Natural killer cell (primary cell): ENCODE measurements at regions not wholly inside any gene's neighbourhood (a gene's known extent, or its start where the extent isn't known, plus 50 kb on each side); places are given as distances from the start of the nearest gene placed in this dataset.

Source experiments
- ATAC-seq, 3 donors: fragments of 150-1000 bp in 2 of 3; fragments of 200-7000 bp in 1 of 3; cut with Tn5 transposase; 1 replicate in 1 of 3; 2 replicates in 2 of 3; pipeline ENCODE4 v1.10.0; 2021; ENCODE audit warnings: mild to moderate bottlenecking in 2 of 3, moderate library complexity in 2 of 3
- DNase-seq, 2 donors: peaks; one replicate each; pipeline versions ENCODE4 v3.0.0 to v3.0.0-alpha.2; 2013 to 2021; ENCODE audit warnings: mixed read lengths in 1 of 2
- H3K27ac ChIP-seq: one replicate; pipeline ENCODE4 v1.5.1; 2013; ENCODE audit warnings: mild to moderate bottlenecking, low read length
- H3K27me3 ChIP-seq: one replicate; pipeline ENCODE4 v1.6.1; 2013; ENCODE audit warnings: low read length; ENCODE audit not compliant: control insufficient read depth, insufficient read depth
- H3K36me3 ChIP-seq: one replicate; pipeline ENCODE4 v1.6.1; 2013; ENCODE audit warnings: low read length; ENCODE audit not compliant: control insufficient read depth, insufficient read depth
- H3K4me1 ChIP-seq: one replicate; pipeline ENCODE4 v1.6.1; 2013; ENCODE audit warnings: low read length; ENCODE audit not compliant: control insufficient read depth, insufficient read depth
- H3K4me3 ChIP-seq: one replicate; pipeline ENCODE4 v1.5.1; 2013; ENCODE audit warnings: low read length
- H3K9me3 ChIP-seq: one replicate; pipeline ENCODE4 v1.6.1; 2013; ENCODE audit warnings: low read length; ENCODE audit not compliant: control insufficient read depth, insufficient read depth
- H3K27ac Mint-ChIP-seq, 2 donors: one replicate each; pipeline ENCODE4 v1.8.0; 2022; ENCODE audit warnings: mild to moderate bottlenecking in 2 of 2, mixed read lengths in 2 of 2, moderate library complexity in 1 of 2
- H3K27me3 Mint-ChIP-seq, 2 donors: one replicate each; pipeline ENCODE4 v1.8.0; 2022; ENCODE audit warnings: low read depth in 2 of 2, mixed read lengths in 2 of 2
- H3K36me3 Mint-ChIP-seq: one replicate; pipeline ENCODE4 v1.8.0; 2022; ENCODE audit warnings: mixed read lengths
- H3K4me1 Mint-ChIP-seq, 2 donors: one replicate each; pipeline ENCODE4 v1.8.0; 2022; ENCODE audit warnings: mixed read lengths in 2 of 2
- H3K4me3 Mint-ChIP-seq: one replicate; pipeline ENCODE4 v1.8.0; 2022; ENCODE audit warnings: mild to moderate bottlenecking, moderate library complexity, mixed read lengths
- H3K9me3 Mint-ChIP-seq, 2 donors: one replicate each; pipeline ENCODE4 v1.8.0; 2022; ENCODE audit warnings: mixed read lengths in 2 of 2
- WGBS: methylation state at CpG from one replicate; pipeline ENCODE4 v1.1.7; 2013; ENCODE audit warnings: missing lambda C conversion rate; ENCODE audit not compliant: insufficient coverage; 5-methylcytosine and 5-hydroxymethylcytosine counted together
- intact Hi-C: fragments of 100-400 bp; cut with micrococcal nuclease; formaldehyde crosslinking; loops from one replicate; pipeline ENCODE4 v1.14.2; 2022
- TF ChIP-seq, protein P1 (sequence below): fragments of 200-600 bp; IDR thresholded peaks from one replicate; pipeline ENCODE4 v1.8.0; 2022; ENCODE audit warnings: antibody characterized with exemption

DNA sequence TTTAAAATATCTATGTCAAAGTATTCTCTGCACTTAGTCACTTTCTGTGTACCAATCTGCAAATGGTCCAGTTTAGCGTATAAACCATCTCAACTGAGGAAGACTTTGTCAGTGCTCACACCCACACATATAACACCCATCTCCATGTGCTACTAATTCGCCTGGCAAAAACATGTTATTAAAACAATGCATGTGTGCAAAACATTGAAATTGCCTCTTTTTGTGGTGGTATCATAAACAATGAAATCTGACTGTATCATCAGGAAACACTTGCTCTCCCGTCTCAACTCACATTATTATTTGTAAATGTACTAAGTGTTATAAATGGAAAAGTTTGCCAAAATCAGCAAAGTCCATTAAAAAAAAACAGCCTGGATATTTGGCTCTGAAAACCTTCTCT is 105.9 kb upstream of the FOXC1 start:
- ATAC-seq (no peak), DNase-seq (no peak)
- H3K27ac Mint-ChIP-seq = no peak overlapping the region
- Histone ChIP-seq H3K27ac (no peak overlapping the region), H3K27me3 (no peaks in the 10 kb centered on the region), H3K4me1 (no peaks in the 10 kb centered on the region), H3K9me3 (no peaks in the 10 kb centered on the region), H3K4me3 (no peak overlapping the region), H3K36me3 (no peaks in the 10 kb centered on the region)
- intact Hi-C loops = no loop called here
- H3K4me1 Mint-ChIP-seq = no peaks in the 10 kb centered on the region
- TF ChIP-seq, protein P1, sequence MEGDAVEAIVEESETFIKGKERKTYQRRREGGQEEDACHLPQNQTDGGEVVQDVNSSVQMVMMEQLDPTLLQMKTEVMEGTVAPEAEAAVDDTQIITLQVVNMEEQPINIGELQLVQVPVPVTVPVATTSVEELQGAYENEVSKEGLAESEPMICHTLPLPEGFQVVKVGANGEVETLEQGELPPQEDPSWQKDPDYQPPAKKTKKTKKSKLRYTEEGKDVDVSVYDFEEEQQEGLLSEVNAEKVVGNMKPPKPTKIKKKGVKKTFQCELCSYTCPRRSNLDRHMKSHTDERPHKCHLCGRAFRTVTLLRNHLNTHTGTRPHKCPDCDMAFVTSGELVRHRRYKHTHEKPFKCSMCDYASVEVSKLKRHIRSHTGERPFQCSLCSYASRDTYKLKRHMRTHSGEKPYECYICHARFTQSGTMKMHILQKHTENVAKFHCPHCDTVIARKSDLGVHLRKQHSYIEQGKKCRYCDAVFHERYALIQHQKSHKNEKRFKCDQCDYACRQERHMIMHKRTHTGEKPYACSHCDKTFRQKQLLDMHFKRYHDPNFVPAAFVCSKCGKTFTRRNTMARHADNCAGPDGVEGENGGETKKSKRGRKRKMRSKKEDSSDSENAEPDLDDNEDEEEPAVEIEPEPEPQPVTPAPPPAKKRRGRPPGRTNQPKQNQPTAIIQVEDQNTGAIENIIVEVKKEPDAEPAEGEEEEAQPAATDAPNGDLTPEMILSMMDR = no peak
- peaks cover 16 to 43% of the 10 kb centered on the region in 2 donors for H3K27me3 Mint-ChIP-seq
- H3K9me3 Mint-ChIP-seq = no peaks in the 10 kb centered on the region
- no peak overlapping the region for H3K4me3 Mint-ChIP-seq
- no peaks in the 10 kb centered on the region for H3K36me3 Mint-ChIP-seq
- WGBS = 53% methylated on average over 2 of the region's 3 CpGs

DNA sequence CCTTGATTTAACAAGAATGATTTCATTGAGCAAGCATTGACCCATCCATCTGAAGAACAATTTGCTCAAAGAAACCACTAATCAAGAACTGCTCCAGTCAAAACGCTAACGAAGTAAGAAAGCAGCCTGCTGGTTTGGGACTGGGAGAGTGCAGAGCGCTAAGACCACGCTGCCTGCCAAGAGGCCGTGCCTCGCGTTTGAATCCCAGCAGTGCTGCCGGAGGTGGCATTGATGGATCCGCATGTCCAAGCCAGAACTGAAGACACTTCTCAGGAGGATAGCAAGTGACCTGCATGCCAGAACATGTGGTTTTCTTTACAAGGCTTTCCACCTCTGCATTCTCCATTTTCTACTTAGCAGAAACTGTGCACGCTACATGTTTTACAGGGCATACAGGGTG is 105.2 kb upstream of the FOXC1 start:
- H3K9me3 ChIP-seq = no peaks in the 10 kb centered on the region
- no peaks in the 10 kb centered on the region for H3K36me3 ChIP-seq
- no peak for ATAC-seq
- Mint-ChIP-seq H3K36me3 (peaks cover 4% of the 10 kb centered on the region), H3K4me3 (no peak overlapping the region), H3K27me3 (peaks cover 16 to 50% of the 10 kb centered on the region in 2 donors), H3K9me3 (no peaks in the 10 kb centered on the region), H3K27ac (no peak overlapping the region), H3K4me1 (no peaks in the 10 kb centered on the region)
- DNase-seq = no peak
- 89% methylated on average over 10 of the region's 10 CpGs for WGBS
- no peaks in the 10 kb centered on the region for H3K27me3 ChIP-seq
- no peak overlapping the region for H3K4me3 ChIP-seq
- TF ChIP-seq, protein P1 = no peak
- no peak overlapping the region for H3K27ac ChIP-seq
- no peaks in the 10 kb centered on the region for H3K4me1 ChIP-seq
- intact Hi-C loops = no loop called here

DNA sequence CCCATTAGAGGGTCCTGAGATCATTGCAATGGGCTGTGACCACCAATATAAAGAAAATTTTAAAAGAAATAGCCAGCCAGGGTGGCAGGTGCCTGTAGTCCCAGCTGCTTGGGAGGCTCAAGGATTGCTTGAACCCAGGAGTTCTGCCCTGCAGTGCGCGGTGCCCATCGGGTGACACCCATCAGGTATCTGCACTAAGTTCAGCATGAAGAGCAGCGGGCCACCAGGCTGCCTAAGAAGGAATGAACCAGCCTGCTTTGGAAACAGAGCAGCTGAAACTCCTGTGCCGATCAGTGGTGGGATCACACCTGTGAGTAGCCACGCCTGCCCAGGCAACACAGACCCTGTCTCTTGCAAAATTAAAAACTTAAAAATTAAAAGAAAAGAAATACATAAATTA is 102.5 kb upstream of the FOXC1 start:
- H3K4me3 ChIP-seq = no peak overlapping the region
- no peaks in the 10 kb centered on the region for H3K9me3 Mint-ChIP-seq
- no peaks in the 10 kb centered on the region for H3K36me3 ChIP-seq
- TF ChIP-seq, protein P1 = no peak
- intact Hi-C loops = no loop called here
- WGBS = 90% methylated on average over 5 of the region's 6 CpGs
- no peak overlapping the region for H3K27ac Mint-ChIP-seq
- peaks cover 11 to 57% of the 10 kb centered on the region in 2 donors for H3K27me3 Mint-ChIP-seq
- no peaks in the 10 kb centered on the region for H3K4me1 Mint-ChIP-seq
- no peaks in the 10 kb centered on the region for H3K4me1 ChIP-seq
- H3K27ac ChIP-seq = no peak overlapping the region
- no peaks in the 10 kb centered on the region for H3K27me3 ChIP-seq
- ATAC-seq = no peak
- H3K36me3 Mint-ChIP-seq = peaks cover 8% of the 10 kb centered on the region
- H3K4me3 Mint-ChIP-seq = no peak overlapping the region
- H3K9me3 ChIP-seq = no peaks in the 10 kb centered on the region
- DNase-seq = no peak

DNA sequence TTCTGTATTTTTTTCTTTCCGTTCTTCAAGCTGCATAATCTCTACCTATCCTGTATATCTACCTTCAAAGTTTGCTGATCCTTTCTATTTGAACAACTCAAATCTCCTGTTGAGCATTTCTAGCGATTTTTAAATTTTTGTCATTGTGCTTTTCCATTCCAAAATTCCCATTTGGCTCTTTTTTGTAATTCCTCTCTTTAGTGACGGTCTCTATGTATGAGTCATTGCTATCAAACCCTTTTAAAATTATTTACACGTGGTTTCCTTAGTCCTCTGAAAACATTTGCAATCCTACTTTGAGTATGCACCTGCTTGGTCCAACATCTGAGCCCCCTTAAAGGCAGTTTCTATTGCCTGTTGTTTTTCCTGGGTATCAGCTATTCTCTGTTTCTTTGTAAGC is 100.5 kb upstream of the FOXC1 start:
- ATAC-seq (no peak), DNase-seq (no peak)
- H3K27me3 ChIP-seq = no peaks in the 10 kb centered on the region
- no peaks in the 10 kb centered on the region for H3K4me1 ChIP-seq
- Mint-ChIP-seq H3K4me3 (no peak overlapping the region), H3K4me1 (no peaks in the 10 kb centered on the region), H3K27ac (no peak overlapping the region), H3K27me3 (peaks cover 11 to 52% of the 10 kb centered on the region in 2 donors), H3K36me3 (peaks cover 8% of the 10 kb centered on the region), H3K9me3 (no peaks in the 10 kb centered on the region)
- 88% methylated on average over 4 of the region's 4 CpGs for WGBS
- TF ChIP-seq, protein P1 = no peak
- H3K27ac ChIP-seq = no peak overlapping the region
- no peak overlapping the region for H3K4me3 ChIP-seq
- H3K9me3 ChIP-seq = no peaks in the 10 kb centered on the region
- no peaks in the 10 kb centered on the region for H3K36me3 ChIP-seq
- intact Hi-C loops = no loop called here
